GM12874 (cell line): ENCODE measurements at regions not wholly inside any gene's neighbourhood (a gene's known extent, or its start where the extent isn't known, plus 50 kb on each side); places are given as distances from the start of the nearest gene placed in this dataset.

Source experiments
- TF ChIP-seq, protein P1 (sequence below): IDR thresholded peaks from 2 replicates; pipeline ENCODE4 v1.5.1; 2011; ENCODE audit warnings: low read depth, mild to moderate bottlenecking, control low read depth, low read length, moderate library complexity; ENCODE audit not compliant: insufficient read depth

DNA sequence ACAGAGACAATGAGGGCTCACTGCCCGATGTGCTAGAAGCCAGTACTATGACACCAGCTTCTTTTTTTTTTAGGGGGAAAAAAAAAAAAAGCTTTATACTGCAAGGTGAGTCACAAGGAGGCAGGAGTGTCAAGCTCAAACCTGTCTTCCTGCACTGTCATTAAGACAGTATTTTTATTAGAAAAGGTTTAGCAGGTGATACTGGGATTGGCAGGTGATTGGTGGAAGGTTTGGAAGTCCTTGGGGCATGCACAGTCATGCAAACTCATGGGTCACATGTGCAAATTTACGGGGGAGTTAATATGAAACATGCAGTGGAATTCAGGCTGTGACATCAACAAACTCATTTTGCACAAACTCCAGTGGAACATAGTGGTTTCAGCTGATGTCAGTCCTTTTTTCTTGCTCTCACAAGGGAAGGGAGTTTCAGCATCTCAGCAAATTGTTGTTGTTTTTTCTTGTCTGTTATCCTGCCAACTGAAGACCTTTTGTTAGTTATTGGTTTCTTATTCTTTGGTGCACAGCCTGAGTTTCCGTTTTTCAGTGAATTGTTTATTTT is 530.6 kb downstream of the ANKRD7 start:
- TF ChIP-seq, protein P1, sequence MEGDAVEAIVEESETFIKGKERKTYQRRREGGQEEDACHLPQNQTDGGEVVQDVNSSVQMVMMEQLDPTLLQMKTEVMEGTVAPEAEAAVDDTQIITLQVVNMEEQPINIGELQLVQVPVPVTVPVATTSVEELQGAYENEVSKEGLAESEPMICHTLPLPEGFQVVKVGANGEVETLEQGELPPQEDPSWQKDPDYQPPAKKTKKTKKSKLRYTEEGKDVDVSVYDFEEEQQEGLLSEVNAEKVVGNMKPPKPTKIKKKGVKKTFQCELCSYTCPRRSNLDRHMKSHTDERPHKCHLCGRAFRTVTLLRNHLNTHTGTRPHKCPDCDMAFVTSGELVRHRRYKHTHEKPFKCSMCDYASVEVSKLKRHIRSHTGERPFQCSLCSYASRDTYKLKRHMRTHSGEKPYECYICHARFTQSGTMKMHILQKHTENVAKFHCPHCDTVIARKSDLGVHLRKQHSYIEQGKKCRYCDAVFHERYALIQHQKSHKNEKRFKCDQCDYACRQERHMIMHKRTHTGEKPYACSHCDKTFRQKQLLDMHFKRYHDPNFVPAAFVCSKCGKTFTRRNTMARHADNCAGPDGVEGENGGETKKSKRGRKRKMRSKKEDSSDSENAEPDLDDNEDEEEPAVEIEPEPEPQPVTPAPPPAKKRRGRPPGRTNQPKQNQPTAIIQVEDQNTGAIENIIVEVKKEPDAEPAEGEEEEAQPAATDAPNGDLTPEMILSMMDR, result no peak

GRCh38 chr7:118757066-118757465 is 532.6 kb downstream of the ANKRD7 start:
- TF ChIP-seq, protein P1, result no peak

DNA sequence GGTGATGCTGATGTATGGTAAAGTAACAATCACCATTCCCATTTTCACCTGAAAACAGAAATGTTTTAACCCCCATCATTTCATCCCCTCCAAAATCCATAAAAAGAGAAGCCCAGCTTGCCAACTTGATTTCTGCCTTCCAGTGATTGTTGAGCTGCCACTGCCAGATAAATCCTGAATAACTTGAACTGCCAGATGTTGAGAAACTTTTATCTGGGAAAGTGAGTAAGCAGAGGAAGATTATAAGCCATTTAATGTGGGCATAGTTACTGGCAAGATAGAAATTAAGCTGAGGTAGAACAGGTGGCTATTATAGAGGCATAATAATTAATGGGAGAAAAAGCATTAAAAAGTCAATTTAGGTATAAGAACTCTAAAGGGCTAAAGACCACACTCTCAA is 534.1 kb downstream of the ANKRD7 start:
- TF ChIP-seq, protein P1, result no peak

- TF ChIP-seq, protein P1, result no peak
Measured at GRCh38 chr7:118759921-118760320, 535.4 kb downstream of the ANKRD7 start.

DNA sequence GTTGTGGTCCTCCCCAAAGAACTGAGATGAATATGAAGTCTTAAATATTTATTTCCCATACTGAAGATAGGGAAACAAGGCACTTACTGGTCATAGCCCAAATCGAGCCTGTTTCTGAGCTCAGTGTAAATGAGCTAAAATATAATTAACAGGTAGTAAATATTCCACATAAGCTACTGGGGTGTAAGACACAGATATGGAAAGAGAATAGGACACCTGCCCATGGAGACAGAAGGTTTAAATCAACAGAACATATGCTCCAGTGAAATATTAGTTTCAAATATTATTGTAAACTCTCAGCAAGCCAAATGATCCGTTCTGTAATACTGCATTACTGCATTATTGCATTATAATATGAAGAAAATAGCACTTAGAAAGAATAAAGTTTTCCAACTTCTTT is 537.9 kb downstream of the ANKRD7 start:
- TF ChIP-seq, protein P1, result no peak

GRCh38 chr7:118764221-118764620 is 539.7 kb downstream of the ANKRD7 start:
- TF ChIP-seq, protein P1, result no peak

DNA sequence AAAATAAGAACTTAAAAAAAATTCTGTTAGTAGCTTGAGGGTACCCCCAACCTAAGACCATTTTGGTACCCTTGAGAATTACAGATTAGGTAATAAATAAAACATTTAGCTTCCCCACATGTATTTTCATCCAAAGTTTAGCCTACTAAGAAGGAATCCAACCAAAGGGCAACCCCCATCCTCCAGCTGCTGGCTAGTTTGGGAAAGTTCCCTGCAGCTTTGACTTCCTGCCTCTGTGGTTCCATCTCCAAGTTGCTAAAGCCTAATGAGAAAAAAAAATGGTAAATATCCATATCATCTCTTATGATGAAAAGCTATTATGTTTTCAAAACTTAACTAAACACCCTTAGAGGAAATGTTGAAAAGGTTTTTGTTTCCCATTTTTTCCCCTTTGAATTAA is 547.2 kb downstream of the ANKRD7 start:
- TF ChIP-seq, protein P1, result no peak
